Mesothelial cell of epicardium (in vitro differentiated cells): ENCODE measurements at regions not wholly inside any gene's neighbourhood (a gene's known extent, or its start where the extent isn't known, plus 50 kb on each side); places are given as distances from the start of the nearest gene placed in this dataset.

Source experiments
- DNase-seq, 2 experiments: peaks; one replicate each; pipeline ENCODE4 v3.0.0; 2021; ENCODE audit warnings: low spot score in 2 of 2; ENCODE audit not compliant: unreplicated experiment in 2 of 2
- H3K27ac Mint-ChIP-seq: 2 replicates; pipeline ENCODE4 v1.8.0; 2021; ENCODE audit warnings: mixed read lengths
- H3K27me3 Mint-ChIP-seq: 2 replicates; pipeline ENCODE4 v1.8.0; 2021; ENCODE audit warnings: low read depth, mixed read lengths
- H3K36me3 Mint-ChIP-seq: 2 replicates; pipeline ENCODE4 v1.8.0; 2021; ENCODE audit warnings: mixed read lengths
- H3K4me1 Mint-ChIP-seq: 2 replicates; pipeline ENCODE4 v1.8.0; 2021; ENCODE audit warnings: mixed read lengths
- H3K4me3 Mint-ChIP-seq: 2 replicates; pipeline ENCODE4 v1.8.0; 2021; ENCODE audit warnings: mild to moderate bottlenecking, moderate library complexity, mixed read lengths
- H3K9me3 Mint-ChIP-seq: 2 replicates; pipeline ENCODE4 v1.8.0; 2021; ENCODE audit warnings: mixed read lengths
- TF ChIP-seq, protein P1 (sequence below): fragments of 200-600 bp; sonication (generic); IDR thresholded peaks from one replicate; pipeline ENCODE4 v1.5.0; 2021; ENCODE audit warnings: antibody characterized with exemption; ENCODE audit not compliant: unreplicated experiment

- H3K27me3 Mint-ChIP-seq, result no peaks in the 10 kb centered on the region
- TF ChIP-seq, protein P1, sequence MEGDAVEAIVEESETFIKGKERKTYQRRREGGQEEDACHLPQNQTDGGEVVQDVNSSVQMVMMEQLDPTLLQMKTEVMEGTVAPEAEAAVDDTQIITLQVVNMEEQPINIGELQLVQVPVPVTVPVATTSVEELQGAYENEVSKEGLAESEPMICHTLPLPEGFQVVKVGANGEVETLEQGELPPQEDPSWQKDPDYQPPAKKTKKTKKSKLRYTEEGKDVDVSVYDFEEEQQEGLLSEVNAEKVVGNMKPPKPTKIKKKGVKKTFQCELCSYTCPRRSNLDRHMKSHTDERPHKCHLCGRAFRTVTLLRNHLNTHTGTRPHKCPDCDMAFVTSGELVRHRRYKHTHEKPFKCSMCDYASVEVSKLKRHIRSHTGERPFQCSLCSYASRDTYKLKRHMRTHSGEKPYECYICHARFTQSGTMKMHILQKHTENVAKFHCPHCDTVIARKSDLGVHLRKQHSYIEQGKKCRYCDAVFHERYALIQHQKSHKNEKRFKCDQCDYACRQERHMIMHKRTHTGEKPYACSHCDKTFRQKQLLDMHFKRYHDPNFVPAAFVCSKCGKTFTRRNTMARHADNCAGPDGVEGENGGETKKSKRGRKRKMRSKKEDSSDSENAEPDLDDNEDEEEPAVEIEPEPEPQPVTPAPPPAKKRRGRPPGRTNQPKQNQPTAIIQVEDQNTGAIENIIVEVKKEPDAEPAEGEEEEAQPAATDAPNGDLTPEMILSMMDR, result no peak
- H3K36me3 Mint-ChIP-seq, result no peaks in the 10 kb centered on the region
- no peak overlapping the region for H3K4me3 Mint-ChIP-seq
- no peaks in the 10 kb centered on the region for H3K9me3 Mint-ChIP-seq
- peaks cover 26% of the 10 kb centered on the region for H3K4me1 Mint-ChIP-seq
- DNase-seq, result no peak
- H3K27ac Mint-ChIP-seq, result peak overlapping the region; percentile 11
Measured at GRCh38 chr11:81852896-81853295, 880.8 kb downstream of the FAM181B start.

DNA sequence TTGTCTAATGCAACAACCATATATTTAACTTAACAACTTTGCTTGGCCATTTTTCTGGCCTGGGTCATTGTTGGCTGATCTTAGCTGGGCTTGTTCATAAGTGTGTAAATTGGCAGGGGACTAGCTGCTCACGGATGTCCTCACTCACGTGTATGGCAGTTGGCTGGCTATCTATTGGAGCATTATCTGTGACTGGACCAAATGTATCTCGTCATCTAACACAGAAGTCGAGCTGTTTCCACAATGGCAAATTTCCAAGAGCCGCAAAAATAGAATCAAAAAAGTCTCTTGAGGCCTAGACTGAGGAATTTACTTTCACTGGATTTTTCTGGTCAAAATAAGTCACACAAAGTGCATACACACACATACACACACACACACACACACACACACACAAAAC, 893.3 kb downstream of the FAM181B start:
- H3K36me3 Mint-ChIP-seq, result no peaks in the 10 kb centered on the region

GRCh38 chr11:81839976-81840375, 893.7 kb downstream of the FAM181B start:
- Mint-ChIP-seq H3K9me3 (peaks cover 11% of the 10 kb centered on the region), H3K27me3 (no peaks in the 10 kb centered on the region), H3K27ac (peak overlapping the region; percentile 78), H3K4me1 (peaks cover 33% of the 10 kb centered on the region), H3K4me3 (no peak overlapping the region), H3K36me3 (no peaks in the 10 kb centered on the region)
- no peak for DNase-seq
- TF ChIP-seq, protein P1, result no peak

More for the DNA sequence above, 893.3 kb downstream of the FAM181B start:
- peaks cover 33% of the 10 kb centered on the region for H3K4me1 Mint-ChIP-seq
- H3K9me3 Mint-ChIP-seq, result peaks cover 11% of the 10 kb centered on the region
- no peaks in the 10 kb centered on the region for H3K27me3 Mint-ChIP-seq
- DNase-seq, result no peak
- TF ChIP-seq, protein P1, result no peak
- H3K4me3 Mint-ChIP-seq, result no peak overlapping the region
- peak overlapping the region; percentile 78 for H3K27ac Mint-ChIP-seq

DNA sequence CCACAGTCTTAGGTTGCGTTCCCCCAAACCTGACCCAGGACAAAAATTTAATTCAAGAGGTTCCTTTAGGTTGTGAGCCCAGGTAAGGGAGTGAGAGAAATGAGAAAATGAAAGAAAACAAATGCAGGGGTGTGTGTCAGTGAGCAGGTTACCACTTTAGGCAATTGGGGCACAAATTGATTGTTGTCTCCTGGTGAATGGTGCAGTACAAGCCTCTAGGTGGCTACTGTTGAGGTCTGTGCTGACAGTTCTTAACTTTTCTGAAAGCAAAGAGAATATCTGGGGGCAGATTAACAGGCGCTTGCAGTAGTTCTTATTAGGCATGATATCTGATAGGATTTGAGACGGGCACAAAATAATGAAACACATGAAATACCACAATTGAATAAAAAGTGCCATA, 894.6 kb downstream of the FAM181B start:
- TF ChIP-seq, protein P1, result no peak
- Mint-ChIP-seq H3K9me3 (peaks cover 17% of the 10 kb centered on the region), H3K36me3 (peaks cover 2% of the 10 kb centered on the region), H3K27me3 (no peaks in the 10 kb centered on the region), H3K27ac (peak overlapping the region; percentile 55), H3K4me3 (no peak overlapping the region), H3K4me1 (peaks cover 33% of the 10 kb centered on the region)
- DNase-seq, result no peak

DNA sequence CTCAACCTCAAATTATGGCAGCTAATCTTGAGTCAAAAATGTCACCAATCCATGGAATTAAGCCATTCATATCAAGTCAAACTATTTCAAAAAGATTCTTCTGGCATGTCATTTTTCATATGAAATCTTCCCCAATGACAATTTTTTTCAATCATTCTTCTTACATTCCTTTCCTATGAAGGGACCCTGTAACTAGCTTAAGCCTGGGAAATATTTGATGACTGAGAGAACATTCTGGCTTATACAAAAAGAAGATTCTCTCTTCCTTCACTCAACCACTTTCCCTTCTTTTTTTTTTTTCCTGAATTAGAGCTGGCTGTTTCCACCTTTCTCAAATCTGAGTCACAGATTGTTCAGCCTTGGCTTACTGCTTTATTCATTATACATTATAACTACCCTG, 903.7 kb downstream of the FAM181B start:
- Mint-ChIP-seq H3K27me3 (no peaks in the 10 kb centered on the region), H3K36me3 (peaks cover 20% of the 10 kb centered on the region), H3K9me3 (peaks cover 39% of the 10 kb centered on the region), H3K27ac (no peak overlapping the region), H3K4me3 (no peak overlapping the region), H3K4me1 (peaks cover 10% of the 10 kb centered on the region)
- no peak for DNase-seq
- TF ChIP-seq, protein P1, result no peak

- H3K4me3 Mint-ChIP-seq, result no peak overlapping the region
- DNase-seq, result no peak
- peaks cover 5% of the 10 kb centered on the region for H3K9me3 Mint-ChIP-seq
- H3K27ac Mint-ChIP-seq, result no peak overlapping the region
- TF ChIP-seq, protein P1, result no peak
- H3K27me3 Mint-ChIP-seq, result no peaks in the 10 kb centered on the region
- H3K36me3 Mint-ChIP-seq, result no peaks in the 10 kb centered on the region
- peaks cover 33% of the 10 kb centered on the region for H3K4me1 Mint-ChIP-seq
Measured at GRCh38 chr11:81825346-81825745, 908.3 kb downstream of the FAM181B start.
